Stimulated activated CD4-positive, alpha-beta T cell treated with anti-CD3 and anti-CD28 coated beads, TNF-alpha, amount 100 ng/mL, for 48 hours (primary cell): ENCODE measurements at regions not wholly inside any gene's neighbourhood (a gene's known extent, or its start where the extent isn't known, plus 50 kb on each side); places are given as distances from the start of the nearest gene placed in this dataset.
"Not testable (repeated sequence)": the region's sequence is repeated elsewhere in the genome, so short reads cannot be mapped to it uniquely, and the experiment has no call there.

Experiments used
- DNase-seq, 3 donors: peaks; one replicate each; pipeline ENCODE4 v3.0.0-alpha.2; 2020; ENCODE audit warnings: low read depth in 3 of 3

DNA sequence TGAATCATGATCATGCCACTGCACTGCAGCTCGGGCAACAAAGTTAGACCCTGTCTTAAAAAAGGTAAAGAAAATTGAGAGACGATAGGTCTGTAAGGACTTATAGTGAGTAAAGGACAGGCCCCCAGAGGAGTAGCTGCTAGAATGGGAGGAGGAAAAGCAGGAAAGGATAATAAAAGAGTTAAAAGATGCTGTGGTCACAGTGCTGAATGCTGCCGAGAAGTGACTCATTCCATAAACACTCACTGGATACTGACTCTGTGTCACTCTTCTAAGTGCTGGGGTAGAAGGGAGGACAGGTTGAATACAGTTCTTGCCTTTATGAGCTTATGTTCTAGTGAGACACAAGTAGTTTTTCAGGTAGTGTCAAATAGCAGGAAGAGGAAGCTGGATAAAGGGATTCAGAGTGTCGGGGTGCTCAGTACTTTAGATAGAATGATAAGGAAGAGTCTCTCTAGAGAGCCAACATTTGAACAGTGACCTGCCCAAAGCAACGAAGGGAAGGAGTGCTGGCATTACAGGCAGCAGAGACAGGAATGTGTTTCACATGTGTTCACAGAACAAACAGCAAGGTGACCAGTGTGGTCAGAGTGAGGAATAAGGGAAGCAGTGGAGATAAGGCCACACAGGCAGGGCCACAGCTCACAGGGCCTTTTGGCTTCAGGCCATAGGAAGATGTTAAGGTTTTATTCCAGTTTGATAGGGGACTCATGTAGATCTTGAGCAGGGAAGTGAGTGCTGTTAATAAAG lies 1240.5 kb downstream of the UQCRFS1 start:
- DNase-seq = no peak

DNA sequence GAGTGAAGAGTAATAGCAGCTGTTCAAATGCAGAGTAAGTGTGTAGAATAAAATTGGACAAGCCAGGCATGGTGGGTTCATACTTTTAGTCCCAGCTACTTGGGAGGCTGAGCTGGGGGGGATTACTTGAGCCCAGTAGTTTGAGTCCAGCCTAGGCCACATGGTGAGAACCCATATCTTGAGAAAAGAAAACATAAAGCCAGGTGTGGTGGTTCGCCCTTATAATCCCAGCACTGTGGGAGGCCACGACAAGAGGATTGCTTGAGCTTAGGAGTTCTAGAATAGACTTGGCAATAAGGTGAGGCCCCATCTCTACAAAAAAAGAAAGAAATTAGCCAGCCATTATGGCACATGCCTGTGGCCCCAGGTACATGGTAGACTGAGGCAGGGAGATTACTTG lies 1241.1 kb downstream of the UQCRFS1 start:
- DNase-seq = no peak

DNA sequence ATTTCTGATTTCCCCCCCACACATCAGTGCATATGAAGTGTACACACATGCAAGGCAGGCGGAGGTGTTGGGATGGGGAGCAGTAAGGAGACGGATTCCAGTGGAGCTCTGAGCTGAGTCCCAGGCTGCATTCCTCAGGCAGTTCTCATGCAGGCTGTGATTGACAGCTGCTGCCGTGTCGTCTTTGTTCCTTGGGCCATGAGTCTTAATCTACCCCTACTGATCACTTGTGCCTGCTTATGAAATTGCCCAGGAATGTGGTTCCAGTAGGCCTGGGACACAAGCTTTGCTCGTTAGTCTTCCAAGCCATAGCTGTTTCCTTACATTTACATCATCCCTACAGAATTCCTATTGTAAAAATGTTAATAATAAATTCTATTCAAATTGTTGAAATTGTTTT lies 1241.9 kb downstream of the UQCRFS1 start:
- DNase-seq = no peak

DNA sequence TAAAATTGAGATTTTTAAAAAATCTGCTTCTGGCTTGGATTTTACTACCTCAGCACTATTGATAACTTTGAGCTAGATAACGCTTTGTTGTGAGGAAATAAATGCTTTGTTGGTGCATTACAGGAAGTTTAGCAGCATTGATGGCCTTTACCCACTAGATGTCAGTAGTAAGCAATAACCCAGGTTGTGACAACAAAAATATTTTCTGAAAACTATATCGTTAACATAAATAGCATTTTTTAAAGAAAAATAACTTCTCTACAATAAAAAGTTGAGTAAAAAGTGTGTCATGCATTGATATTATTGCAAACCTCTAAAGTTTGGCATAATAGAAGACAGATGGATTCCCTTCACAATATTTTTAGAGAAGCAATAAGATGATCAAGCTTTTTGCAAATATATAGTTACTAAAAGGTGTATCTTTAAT lies 1246.5 kb downstream of the UQCRFS1 start:
- no peak for DNase-seq

DNA sequence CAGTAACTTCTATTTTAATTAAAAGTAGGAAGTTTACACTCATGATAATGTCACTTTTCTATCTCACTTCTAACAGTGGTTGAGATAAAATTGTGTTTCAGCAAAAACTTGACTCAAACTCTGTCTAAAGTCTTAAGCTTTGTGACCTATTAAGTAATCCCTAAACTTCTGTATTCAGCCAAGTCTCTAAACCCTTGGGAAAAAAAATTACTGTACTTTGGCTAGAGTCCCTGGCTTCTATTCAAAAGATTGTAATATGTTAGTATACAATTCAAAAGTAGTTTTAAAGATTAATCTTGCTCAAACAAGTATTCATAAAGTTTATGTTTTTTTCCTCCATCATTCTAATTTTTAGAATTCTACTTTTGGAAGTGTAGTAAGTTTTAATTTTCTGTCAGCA lies 1248.8 kb downstream of the UQCRFS1 start:
- DNase-seq = no peak

DNA sequence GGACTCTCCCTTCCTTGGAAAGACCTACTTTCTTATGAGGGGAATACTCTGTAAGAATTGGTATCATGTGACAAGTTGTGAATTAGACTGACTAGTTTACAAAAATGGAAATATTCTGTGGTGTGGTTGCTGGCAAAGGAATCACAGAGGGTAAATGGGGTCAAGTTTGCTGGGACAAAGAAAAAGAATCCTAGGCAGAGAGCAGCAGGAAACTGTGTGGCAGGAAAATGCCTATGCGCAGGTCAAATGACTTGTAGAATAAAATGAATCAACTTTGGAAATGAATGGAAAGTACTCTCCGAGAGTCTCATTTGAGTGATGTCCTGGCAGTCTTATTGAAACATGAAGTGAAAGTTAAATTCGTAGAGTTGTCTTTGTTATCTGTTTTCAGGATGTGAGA lies 1250.7 kb downstream of the UQCRFS1 start:
- DNase-seq = no peak

DNA sequence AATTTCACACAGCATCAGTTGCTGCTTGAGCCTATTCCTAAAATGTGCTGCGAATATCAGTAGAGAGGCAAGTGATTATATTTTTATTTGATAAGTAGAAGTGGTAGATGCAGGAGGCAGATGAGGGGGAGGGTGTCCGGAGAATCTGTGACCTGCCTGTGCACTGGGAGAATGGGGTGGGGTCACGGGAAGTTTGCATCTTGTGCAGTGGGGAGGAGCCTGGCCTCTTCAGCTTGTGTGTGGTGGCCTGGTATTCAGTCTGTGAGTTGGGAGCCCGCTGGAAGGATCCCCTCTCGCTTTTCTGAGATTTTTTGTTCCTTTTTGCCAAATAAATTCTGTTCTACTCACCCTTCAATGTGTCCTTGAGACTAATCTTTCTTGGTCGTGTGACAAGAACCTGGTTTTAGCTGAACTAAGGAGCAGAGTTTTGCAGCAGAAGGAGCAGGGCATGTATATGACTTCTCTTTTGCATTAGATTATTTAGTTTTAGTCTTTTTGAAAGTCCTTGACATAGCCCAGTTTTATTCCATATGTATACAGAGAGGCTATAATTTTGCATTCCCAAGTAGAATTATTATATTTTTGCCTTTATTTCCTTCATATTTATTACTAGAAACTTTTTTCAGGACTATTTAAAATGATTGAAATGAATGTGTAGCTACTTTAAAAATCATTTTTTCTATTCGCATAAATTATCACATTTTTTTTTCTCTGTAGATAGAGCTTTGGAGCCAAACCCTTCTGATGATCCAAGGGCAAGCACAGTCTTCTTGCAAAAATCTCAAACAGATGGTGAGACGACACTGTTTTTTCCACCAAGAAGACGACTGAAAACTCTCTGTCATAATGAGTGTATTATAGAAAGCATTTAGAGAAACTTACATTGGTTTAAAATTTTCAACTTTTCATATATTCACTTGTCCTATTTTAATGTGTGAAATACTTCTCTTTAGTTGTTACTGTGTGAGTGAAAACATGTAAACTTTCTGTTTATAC lies 1257.2 kb downstream of the UQCRFS1 start:
- no peak for DNase-seq

DNA sequence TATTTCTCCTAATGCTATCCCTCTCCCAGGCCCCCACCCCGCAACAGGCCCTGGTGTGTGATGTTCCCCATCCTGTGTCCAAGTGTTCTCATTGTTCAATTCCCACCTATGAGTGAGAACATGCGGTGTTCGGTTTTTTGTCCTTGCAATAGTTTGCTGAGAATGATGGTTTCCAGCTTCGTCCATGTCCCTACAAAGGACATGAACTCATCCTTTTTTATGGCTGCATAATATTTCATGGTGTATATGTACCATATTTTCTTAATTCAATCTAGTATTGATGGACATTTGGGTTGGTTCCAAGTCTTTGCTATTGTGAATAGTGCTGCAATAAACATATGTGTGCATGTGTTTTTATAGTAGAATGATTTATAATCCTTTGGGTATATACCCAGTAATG lies 1270.3 kb downstream of the UQCRFS1 start:
- not testable (repeated sequence) for DNase-seq

DNA sequence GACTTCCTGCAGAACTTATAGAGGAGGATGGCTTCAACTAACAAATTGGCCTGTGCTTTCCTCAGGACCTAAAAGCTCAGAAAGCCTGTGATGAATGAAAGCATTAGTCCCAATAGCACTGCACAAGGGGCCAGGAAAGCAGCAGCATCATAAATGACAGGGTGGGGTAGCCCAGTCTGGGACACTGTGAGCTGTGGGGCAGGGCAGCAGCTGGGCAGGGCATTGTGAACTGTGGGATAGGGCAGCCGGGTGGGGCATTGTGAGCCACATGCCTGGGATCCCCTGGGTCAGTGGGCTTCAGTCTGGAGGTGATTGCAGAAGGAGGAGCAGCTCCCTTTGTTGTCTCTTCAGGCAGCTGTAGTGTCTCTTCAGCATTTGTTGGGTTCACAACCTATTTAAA lies 1276.8 kb downstream of the UQCRFS1 start:
- DNase-seq = no peak

DNA sequence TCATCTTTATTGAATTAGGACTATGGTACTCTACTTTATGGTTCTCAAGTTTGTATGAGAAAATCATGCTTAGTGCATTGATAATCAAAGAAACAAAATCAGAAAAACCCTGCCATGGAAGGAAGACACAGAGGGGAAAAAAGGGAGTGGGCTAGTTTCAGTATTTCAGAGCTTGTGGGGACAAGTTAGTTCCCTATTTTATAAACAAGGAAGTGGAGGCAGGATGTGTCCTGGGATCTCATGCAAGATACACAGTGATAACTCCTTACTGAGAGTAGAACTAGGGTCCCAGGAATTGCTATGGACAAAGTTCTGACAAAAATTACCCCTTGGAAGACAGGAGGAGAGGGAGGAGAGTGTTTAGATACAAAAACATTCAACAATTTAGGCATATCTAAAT lies 1277.3 kb downstream of the UQCRFS1 start:
- DNase-seq = no peak

DNA sequence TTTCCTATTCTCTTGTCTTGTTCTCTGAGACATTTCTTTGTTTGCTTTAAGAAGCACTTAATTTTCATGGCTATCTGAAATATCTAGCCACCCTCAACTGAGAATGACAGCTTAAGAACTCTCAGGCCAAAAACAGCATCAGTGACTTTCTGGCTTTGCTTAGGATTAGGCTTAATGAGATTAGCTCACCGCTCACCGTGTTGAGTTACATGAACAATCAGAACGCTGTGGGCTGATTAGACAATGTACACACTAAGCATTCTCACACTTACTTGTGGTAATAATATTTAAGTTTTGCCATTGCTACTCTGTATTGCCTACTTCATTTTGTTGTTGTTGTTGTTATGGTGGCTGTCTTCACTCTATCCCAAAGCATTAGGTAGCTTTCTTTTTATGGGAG lies 1283.6 kb downstream of the UQCRFS1 start:
- DNase-seq = no peak

DNA sequence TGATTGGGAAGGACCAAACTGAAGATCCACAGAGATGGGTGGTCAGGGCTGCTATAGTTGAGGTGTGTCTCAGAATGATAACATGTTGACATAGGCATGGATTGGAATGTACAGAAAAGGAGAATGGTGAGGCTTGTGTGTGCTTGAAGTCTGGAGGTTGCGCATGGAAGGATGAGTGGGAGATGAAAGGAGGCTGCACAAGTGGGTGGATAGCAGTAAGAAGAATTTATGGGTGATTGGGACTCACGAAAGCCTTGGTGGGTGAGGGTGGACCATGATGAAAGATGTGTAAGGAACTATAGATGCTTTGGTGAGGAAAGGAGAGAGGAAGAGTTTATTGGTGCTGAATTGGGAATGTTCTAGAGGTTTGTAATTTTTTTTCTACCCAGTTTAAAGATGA lies 1287.7 kb downstream of the UQCRFS1 start:
- no peak for DNase-seq

DNA sequence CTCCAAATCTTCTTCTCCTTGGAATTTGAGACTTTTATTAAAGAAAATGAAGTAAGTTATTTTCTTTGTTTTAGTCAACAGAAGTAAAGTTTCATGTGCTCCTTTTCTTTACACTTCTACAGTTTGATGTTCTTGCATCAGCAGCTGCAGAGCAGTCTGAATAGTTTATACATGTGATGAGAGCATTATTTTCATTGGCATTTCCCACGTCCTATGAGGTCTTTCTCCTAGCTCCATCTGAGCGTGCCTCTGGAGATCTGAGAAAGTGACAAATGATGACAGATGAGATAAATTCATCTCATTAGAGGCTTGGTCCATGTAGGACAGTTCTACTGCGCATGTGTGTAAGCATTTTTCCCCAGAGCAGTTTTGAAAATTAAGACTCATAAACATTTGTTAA lies 1290.0 kb downstream of the UQCRFS1 start:
- no peak for DNase-seq

DNA sequence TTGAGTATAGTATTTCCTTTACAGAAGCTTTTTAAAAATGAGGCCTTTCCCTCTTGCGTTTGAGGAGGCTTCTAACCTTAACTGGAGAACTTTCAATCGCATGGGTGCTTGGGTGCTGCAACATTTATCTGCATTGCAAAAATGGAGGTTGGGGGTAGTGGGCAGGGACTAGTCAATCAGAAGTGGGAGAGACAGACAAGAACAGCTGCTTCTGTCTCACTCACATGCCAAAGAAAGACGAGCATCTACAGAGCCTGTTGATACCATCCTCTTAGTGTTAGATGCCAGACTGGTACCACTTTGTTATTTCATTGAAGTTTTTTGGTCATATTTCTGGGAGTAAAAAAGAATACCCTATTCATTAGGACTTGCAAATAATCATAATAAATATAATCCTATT lies 1292.2 kb downstream of the UQCRFS1 start:
- DNase-seq = no peak

DNA sequence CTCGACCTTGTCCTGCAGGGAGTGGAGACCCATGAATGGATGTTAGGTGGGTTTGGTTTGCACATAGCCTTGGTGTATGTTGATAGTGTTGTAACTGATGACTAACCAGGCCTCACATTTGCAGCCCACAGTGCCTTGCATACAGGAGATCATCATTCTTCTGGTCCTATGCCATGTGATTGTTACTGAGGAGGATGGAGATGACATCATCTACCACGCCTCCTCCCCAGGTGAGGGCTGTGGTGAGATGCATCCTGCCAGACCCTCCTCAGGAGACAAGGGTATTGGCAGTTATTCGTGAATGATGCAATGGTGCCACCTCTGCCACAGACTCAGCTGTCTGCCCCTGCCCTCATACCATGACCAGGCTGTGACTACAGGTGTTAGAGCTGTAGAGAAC lies 1294.1 kb downstream of the UQCRFS1 start:
- DNase-seq = no peak

DNA sequence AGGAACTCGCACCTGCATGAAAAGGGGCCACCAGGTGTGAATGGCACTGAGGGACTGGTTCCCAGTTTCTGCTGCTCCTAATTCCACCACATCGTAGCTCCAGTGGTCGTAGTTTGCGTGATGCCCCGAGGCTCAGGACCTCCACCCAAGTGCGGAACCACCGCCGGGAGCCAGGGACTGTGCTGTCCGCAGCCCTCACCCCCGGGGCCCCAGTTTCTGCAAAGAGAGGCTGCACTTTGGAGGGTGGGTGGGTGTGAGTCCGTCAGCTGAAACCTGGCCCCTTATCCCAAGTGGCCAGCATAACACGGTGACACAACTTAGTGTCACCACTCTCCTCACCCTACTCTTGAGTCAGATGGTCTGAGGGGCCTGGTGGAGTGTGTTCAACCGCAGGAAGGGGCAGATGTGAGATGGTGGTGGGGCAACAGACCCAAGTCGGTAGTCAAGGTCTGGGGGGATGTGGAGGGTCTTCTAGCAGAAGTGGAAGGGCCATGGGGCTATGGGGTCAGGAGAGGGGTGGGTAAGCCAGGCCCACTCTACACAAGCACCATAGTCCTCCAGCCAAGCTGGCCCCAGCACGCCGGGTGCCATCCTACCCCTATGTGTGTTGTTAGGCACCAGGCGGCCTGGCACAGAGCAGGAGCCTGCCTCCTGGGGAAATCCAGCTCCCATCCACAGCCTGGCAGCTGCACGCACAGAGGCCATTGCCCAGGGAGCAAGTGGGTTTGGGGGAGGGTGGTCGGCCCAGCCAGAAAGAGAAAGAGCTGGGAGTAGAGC lies 1301.6 kb downstream of the UQCRFS1 start:
- DNase-seq = no peak

DNA sequence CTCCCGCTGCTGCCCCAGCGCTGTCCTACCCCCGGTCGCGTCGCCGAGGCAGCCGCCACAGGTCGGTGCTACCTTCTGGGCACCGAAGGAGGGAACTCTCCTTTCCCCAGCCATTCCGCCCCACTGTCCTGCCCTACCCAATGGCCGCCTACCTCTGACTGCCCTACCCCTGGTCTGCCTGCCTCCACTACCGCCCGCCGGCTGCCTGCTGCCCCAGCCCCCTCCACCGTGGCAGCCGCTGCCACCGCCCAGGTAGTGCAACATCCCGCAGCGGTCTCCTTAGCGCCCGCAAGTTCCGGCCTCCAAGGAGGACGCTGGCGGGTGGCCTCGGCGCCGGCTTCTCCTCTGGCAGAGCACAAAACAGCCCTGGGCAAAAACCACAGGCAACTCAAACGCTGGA lies 1303.1 kb downstream of the UQCRFS1 start:
- no peak for DNase-seq

DNA sequence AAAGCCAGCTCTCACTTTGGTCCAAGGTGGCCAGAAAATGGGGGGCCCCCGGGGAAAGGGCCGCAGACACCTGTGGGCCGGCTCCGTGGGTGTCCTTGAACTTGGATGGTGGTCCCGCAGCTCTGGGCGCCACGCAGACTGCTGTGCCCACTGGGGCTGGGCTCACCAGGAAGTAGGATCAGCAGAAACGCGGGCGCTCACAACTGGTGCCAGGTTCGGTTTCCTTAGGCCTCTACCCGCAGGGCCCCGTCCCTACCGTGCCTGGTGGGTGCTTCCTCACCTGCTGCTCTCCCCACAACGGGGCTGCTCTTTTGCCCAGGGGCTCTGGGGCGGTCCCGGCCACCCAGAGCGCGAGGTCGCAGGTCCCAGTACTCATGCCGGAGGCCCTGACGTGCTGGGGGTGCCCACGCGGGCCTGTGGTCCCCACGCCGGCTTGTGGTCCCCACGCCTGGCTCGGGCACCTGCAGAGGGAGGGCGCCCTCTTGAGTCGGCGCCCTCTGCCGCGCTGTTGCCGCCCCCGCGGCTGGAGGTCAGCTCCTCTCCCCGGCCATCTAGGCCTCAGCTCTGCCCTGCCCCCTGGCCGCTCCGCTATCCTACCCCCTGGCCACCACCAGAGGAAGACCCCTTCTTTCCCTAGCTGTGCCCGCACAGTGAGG lies 1303.6 kb downstream of the UQCRFS1 start:
- no peak for DNase-seq

DNA sequence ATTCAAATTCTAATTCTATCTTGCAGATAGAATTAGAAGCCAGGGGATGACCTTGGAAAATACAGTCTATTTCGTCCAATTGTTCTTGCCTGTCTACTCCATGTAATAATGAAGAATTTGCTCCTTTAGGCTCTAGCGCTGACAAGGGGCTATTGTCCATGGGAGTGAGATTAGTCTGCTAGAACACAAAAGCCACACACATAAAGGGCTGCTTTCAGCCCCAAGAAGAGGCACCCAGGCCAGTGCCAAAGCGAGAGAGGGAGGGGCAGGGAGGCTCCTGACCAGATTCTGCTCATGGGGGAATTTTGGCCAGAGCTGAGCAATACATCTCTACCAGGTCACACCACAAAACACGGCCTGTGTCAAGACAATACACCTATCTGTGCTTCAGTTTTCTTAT lies 1306.9 kb downstream of the UQCRFS1 start:
- no peak for DNase-seq

DNA sequence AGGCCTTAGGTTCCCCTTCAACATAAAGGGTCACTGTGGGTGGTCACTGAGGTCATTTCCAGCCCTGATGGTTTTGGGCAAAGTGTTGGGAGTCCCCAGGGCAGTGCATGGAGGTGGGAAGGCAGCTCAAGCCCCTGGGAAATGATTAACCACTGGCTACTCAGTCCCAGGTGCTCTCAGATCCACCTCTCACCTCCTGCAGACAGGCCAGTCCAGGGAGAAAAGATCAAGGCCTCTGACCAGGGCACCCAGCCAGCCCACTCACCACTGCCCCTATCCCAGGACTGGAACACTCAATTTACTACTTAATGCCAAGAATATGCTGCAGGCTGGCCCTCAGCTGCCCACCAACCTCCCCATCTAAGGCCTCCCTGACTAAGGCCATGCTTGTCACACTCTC lies 1307.9 kb downstream of the UQCRFS1 start:
- DNase-seq = no peak

DNA sequence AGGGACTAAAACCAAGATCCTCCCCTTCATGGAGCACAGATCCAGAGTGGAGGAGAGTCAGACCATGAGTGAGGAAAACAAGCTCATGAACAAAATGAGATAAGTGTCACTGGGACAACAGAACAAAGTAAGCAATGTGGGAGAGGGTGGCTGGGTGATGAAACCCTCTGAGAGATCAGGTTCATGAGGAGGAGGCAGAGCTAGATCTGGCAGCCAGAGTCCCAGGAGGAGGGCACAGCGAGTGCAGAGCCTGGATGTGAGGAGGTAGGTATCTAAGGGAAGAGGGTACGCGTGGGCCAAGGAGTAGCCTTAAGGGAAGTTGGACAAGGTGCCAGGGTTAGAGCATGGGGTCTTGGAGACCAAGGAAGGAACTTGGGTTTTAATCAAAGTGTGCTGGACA lies 1311.9 kb downstream of the UQCRFS1 start:
- DNase-seq = no peak

DNA sequence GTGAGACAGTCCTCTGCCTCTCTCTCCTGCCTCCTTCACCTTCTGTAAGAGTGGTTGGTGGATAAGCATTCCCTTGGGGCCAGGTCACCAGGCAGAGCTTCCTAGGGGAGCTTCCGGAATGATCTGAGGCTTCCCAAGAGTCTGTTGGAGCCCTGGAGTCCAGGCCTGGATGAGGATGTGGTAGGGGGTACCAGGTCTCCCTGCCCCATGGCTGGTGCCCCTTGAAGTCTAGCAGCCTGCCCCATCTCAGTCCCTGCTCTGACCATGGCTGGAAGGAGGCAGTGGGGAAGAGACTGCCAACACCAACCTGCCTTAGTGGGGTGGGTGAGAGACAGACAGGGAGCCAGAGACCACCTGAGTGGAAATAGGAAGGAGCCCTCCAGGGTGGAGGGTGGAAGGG lies 1316.9 kb downstream of the UQCRFS1 start:
- DNase-seq = no peak
